IMR-90 (cell line): ENCODE measurements at regions not wholly inside any gene's neighbourhood (a gene's known extent, or its start where the extent isn't known, plus 50 kb on each side); places are given as distances from the start of the nearest gene placed in this dataset.

ENCODE experiments used
- ATAC-seq: fragments of 200-7000 bp; cut with Tn5 transposase; 2 replicates; pipeline ENCODE4 v1.9.1; 2020; ENCODE audit warnings: low read depth, mild to moderate bottlenecking, moderate library complexity
- BruUV-seq: library from RNA; stranded (reverse); fragments of 400-500 nt; replicated peaks from 2 replicates; lab custom pipeline; 2021; lab: Mats Ljungman, UMichigan
- CTCF ChIA-PET: fragments of 300-600 bp; formaldehyde crosslinking; extraction: SDS; loops from one replicate; lab custom pipeline; 2021; ENCODE audit warnings: antibody characterized with exemption; lab: Yijun Ruan, JAX
- POLR2A ChIA-PET: fragments of 300-600 bp; sonication (Branson Sonifier 250); formaldehyde crosslinking; loops from one replicate; lab custom pipeline; 2022; ENCODE audit warnings: antibody characterized with exemption; ENCODE audit not compliant: unreplicated experiment; lab: Charles Lee
- DNase-seq: peaks from one replicate; pipeline ENCODE4 v3.0.0; 2013
- H2AFZ ChIP-seq: replicated peaks from 2 replicates; pipeline ENCODE3; 2013; ENCODE audit warnings: low read length, mild to moderate bottlenecking; ENCODE audit not compliant: poor library complexity
- H2AK5ac ChIP-seq: 2 replicates; pipeline ENCODE4 v1.6.1; 2013; ENCODE audit warnings: low read depth, low read length, inconsistent platforms
- H2AK9ac ChIP-seq: replicated peaks from 2 replicates; pipeline ENCODE3; 2013; ENCODE audit warnings: mild to moderate bottlenecking, low read depth, low read length, moderate library complexity; ENCODE audit not compliant: poor library complexity
- H2BK120ac ChIP-seq: 2 replicates; pipeline ENCODE4 v1.6.1; 2013; ENCODE audit warnings: low read depth, low read length, inconsistent platforms
- H2BK15ac ChIP-seq: 3 replicates; pipeline ENCODE4 v1.6.1; 2013; ENCODE audit warnings: low read depth, low read length, inconsistent platforms
- H2BK20ac ChIP-seq: 2 replicates; pipeline ENCODE4 v1.6.1; 2013; ENCODE audit warnings: low read depth, mild to moderate bottlenecking, inconsistent platforms, low read length, moderate library complexity
- H2BK5ac ChIP-seq: 2 replicates; pipeline ENCODE4 v1.6.1; 2013; ENCODE audit warnings: mild to moderate bottlenecking, low read depth, low read length, inconsistent platforms; ENCODE audit not compliant: poor library complexity, severe bottlenecking
- H3K14ac ChIP-seq: replicated peaks from 2 replicates; pipeline ENCODE4 v1.6.1; 2013; ENCODE audit warnings: low read depth, low read length, inconsistent platforms
- H3K18ac ChIP-seq: 2 replicates; pipeline ENCODE4 v1.6.1; 2013; ENCODE audit warnings: low read depth, low read length, control low read depth
- H3K23ac ChIP-seq: 2 replicates; pipeline ENCODE4 v1.6.1; 2013; ENCODE audit warnings: low read depth, low read length, inconsistent platforms
- H3K27ac ChIP-seq: 2 replicates; pipeline ENCODE4 v1.5.1; 2013; ENCODE audit warnings: mild to moderate bottlenecking, control low read depth, low read length; ENCODE audit not compliant: insufficient read depth
- H3K27me3 ChIP-seq: 2 replicates; pipeline ENCODE4 v1.6.1; 2013; ENCODE audit warnings: low read length; ENCODE audit not compliant: control insufficient read depth, insufficient read depth
- H3K36me3 ChIP-seq: 2 replicates; pipeline ENCODE4 v1.6.1; 2013; ENCODE audit warnings: low read length, mixed read lengths; ENCODE audit not compliant: control insufficient read depth, insufficient read depth
- H3K4ac ChIP-seq: 2 replicates; pipeline ENCODE4 v1.6.1; 2013; ENCODE audit warnings: low read depth, low read length, inconsistent platforms
- H3K4me1 ChIP-seq: 2 replicates; pipeline ENCODE4 v1.6.1; 2013; ENCODE audit warnings: low read length, mixed read lengths; ENCODE audit not compliant: control insufficient read depth, insufficient read depth
- H3K4me2 ChIP-seq: 2 replicates; pipeline ENCODE4 v1.6.1; 2013; ENCODE audit warnings: low read depth, mild to moderate bottlenecking, control low read depth, low read length, moderate library complexity
- H3K4me3 ChIP-seq: 2 replicates; pipeline ENCODE4 v1.5.1; 2013; ENCODE audit warnings: low read depth, mild to moderate bottlenecking, control low read depth, low read length, moderate library complexity; ENCODE audit not compliant: insufficient read depth
- H3K56ac ChIP-seq: 2 replicates; pipeline ENCODE4 v1.6.1; 2013; ENCODE audit warnings: low read length, inconsistent platforms; ENCODE audit not compliant: insufficient read depth; ENCODE audit errors: extremely low read depth
- H3K79me1 ChIP-seq, 2 experiments: 2 replicates each; pipeline ENCODE4 v1.6.1; 2013; ENCODE audit warnings: low read length in 2 of 2, inconsistent platforms in 1 of 2, low read depth in 1 of 2
- H3K9ac ChIP-seq: 2 replicates; pipeline ENCODE4 v1.6.1; 2013; ENCODE audit warnings: low read depth, low read length, control low read depth
- H3K9me1 ChIP-seq: 2 replicates; pipeline ENCODE4 v1.6.1; 2013; ENCODE audit warnings: low read length, inconsistent platforms; ENCODE audit not compliant: insufficient read depth
- H3K9me3 ChIP-seq: 2 replicates; pipeline ENCODE4 v1.6.1; 2013; ENCODE audit warnings: low read length; ENCODE audit not compliant: control insufficient read depth, insufficient read depth
- H4K20me1 ChIP-seq: 2 replicates; pipeline ENCODE4 v1.6.1; 2013; ENCODE audit warnings: low read length, inconsistent platforms; ENCODE audit not compliant: insufficient read depth
- H4K5ac ChIP-seq: 2 replicates; pipeline ENCODE4 v1.6.1; 2013; ENCODE audit warnings: mild to moderate bottlenecking, low read depth, low read length, control low read depth
- H4K8ac ChIP-seq, 2 experiments: 2 replicates each; pipeline ENCODE4 v1.6.1; 2013; ENCODE audit warnings: low read depth in 2 of 2, low read length in 2 of 2, control low read depth in 1 of 2, inconsistent platforms in 1 of 2
- H4K91ac ChIP-seq: 2 replicates; pipeline ENCODE4 v1.6.1; 2013; ENCODE audit warnings: low read depth, low read length, inconsistent platforms; ENCODE audit not compliant: insufficient read depth
- BHLHE40 ChIP-seq: fragments of 150-350 bp; IDR thresholded peaks from 2 replicates; pipeline ENCODE4 v1.6.1; 2016; ENCODE audit warnings: mild to moderate bottlenecking, low read depth, low read length
- CEBPB ChIP-seq: IDR thresholded peaks from 2 replicates; pipeline ENCODE4 v1.6.1; 2012; ENCODE audit warnings: low read depth, low read length, improper control_type of control experiment
- CHD1 ChIP-seq: IDR thresholded peaks from 2 replicates; pipeline ENCODE4 v1.6.1; 2012; ENCODE audit warnings: low read depth, low read length, improper control_type of control experiment
- CTCF ChIP-seq: conservative IDR thresholded peaks from 2 replicates; pipeline ENCODE4 v1.5.1; 2012; ENCODE audit warnings: mild to moderate bottlenecking, low read depth, low read length, improper control_type of control experiment
- FOS ChIP-seq: fragments of 150-350 bp; IDR thresholded peaks from 2 replicates; pipeline ENCODE4 v1.6.1; 2016; ENCODE audit warnings: low read depth, low read length
- MAFK ChIP-seq: IDR thresholded peaks from 2 replicates; pipeline ENCODE4 v1.6.1; 2012; ENCODE audit warnings: low read depth, low read length, improper control_type of control experiment
- MAZ ChIP-seq: IDR thresholded peaks from 2 replicates; pipeline ENCODE4 v1.6.1; 2012; ENCODE audit warnings: low read depth, mild to moderate bottlenecking, low read length, improper control_type of control experiment, moderate library complexity, borderline replicate concordance
- MXI1 ChIP-seq: IDR thresholded peaks from 2 replicates; pipeline ENCODE4 v1.6.1; 2012; ENCODE audit warnings: low read depth, mild to moderate bottlenecking, low read length, moderate library complexity, borderline replicate concordance
- NFE2L2 ChIP-seq: fragments of 150-350 bp; IDR thresholded peaks from 2 replicates; pipeline ENCODE4 v1.6.1; 2016; ENCODE audit warnings: low read depth, mild to moderate bottlenecking, low read length
- POLR2A ChIP-seq: IDR thresholded peaks from 2 replicates; pipeline ENCODE4 v1.6.1; 2012; ENCODE audit warnings: mild to moderate bottlenecking, low read depth, low read length
- RAD21 ChIP-seq: IDR thresholded peaks from 2 replicates; pipeline ENCODE4 v1.6.1; 2012; ENCODE audit warnings: low read length, improper control_type of control experiment
- RCOR1 ChIP-seq: IDR thresholded peaks from 2 replicates; pipeline ENCODE4 v1.6.1; 2012; ENCODE audit warnings: mild to moderate bottlenecking, low read length, improper control_type of control experiment; ENCODE audit not compliant: insufficient replicate concordance
- RFX5 ChIP-seq: IDR thresholded peaks from 2 replicates; pipeline ENCODE4 v1.8.0; 2012; ENCODE audit warnings: low read depth, mild to moderate bottlenecking, low read length, moderate library complexity
- SMC3 ChIP-seq: fragments of 150-350 bp; IDR thresholded peaks from 2 replicates; pipeline ENCODE4 v1.6.1; 2016; ENCODE audit warnings: low read depth, mild to moderate bottlenecking, antibody characterized with exemption, low read length, moderate library complexity
- USF2 ChIP-seq: fragments of 150-350 bp; IDR thresholded peaks from 2 replicates; pipeline ENCODE4 v1.6.1; 2017; ENCODE audit warnings: mild to moderate bottlenecking, antibody characterized with exemption, low read length, low read depth
- WGBS, 2 experiments: methylation state at CpG; one replicate each; pipeline versions ENCODE4 v1.1.5 to v1.1.7; 2013; ENCODE audit warnings: missing lambda C conversion rate in 2 of 2; ENCODE audit not compliant: insufficient read length in 1 of 2; ENCODE audit errors: extremely low coverage in 2 of 2; 5-methylcytosine and 5-hydroxymethylcytosine counted together
- dilution Hi-C: fragments of 300-500 bp; cut with HindIII; formaldehyde crosslinking; loops from one replicate; pipeline ENCODE4 v1.14.3; 2018; ENCODE audit warnings: low sequenced_read_pairs; ENCODE audit not compliant: unreplicated experiment
- in situ Hi-C: fragments of 300-500 bp; cut with MboI; formaldehyde crosslinking; loops from 3 replicates; pipeline ENCODE4 v1.14.3; 2019; ENCODE audit warnings: low sequenced_read_pairs, inconsistent platforms, mixed read lengths
- intact Hi-C: fragments of 100-400 bp; cut with micrococcal nuclease; formaldehyde crosslinking; loops from 2 replicates; pipeline ENCODE4 v1.10.0; 2022
- TF ChIP-seq, protein P1 (sequence below): fragments of 150-350 bp; IDR thresholded peaks from 2 replicates; pipeline ENCODE4 v1.6.1; 2016; ENCODE audit warnings: low read depth, mild to moderate bottlenecking, low read length, moderate library complexity, borderline replicate concordance

- H4K20me1 ChIP-seq: no peaks in the 10 kb centered on the region
- no peak overlapping the region for H4K5ac ChIP-seq
- POLR2A ChIA-PET: interaction anchor here (0.6 kb wide), 1 partner anchor 11 kb away, joined by 5 read pairs; no protein-coding TSS in a partner anchor
- H3K36me3 ChIP-seq: no peaks in the 10 kb centered on the region
- no peak overlapping the region for H4K91ac ChIP-seq
- H3K4ac ChIP-seq: no peak overlapping the region
- H3K79me1 ChIP-seq: no peaks in the 10 kb centered on the region
- no peaks in the 10 kb centered on the region for H3K9me1 ChIP-seq
- in situ Hi-C loops (loop anchor here (25.0 kb wide), 1 partner anchor 416 kb away; no protein-coding TSS in a partner anchor), intact Hi-C loops (no loop called here), dilution Hi-C loops (no loop called here)
- no peak overlapping the region for H4K8ac ChIP-seq
- BruUV-seq: no TSS peak
- H2BK20ac ChIP-seq: no peak overlapping the region
- H3K56ac ChIP-seq: no peak overlapping the region
- H3K27ac ChIP-seq: no peak overlapping the region
- no peak overlapping the region for H2BK15ac ChIP-seq
- CTCF ChIA-PET: no interaction called here
- no peak overlapping the region for H3K4me3 ChIP-seq
- no peak overlapping the region for H3K23ac ChIP-seq
- TF ChIP-seq, protein P1, sequence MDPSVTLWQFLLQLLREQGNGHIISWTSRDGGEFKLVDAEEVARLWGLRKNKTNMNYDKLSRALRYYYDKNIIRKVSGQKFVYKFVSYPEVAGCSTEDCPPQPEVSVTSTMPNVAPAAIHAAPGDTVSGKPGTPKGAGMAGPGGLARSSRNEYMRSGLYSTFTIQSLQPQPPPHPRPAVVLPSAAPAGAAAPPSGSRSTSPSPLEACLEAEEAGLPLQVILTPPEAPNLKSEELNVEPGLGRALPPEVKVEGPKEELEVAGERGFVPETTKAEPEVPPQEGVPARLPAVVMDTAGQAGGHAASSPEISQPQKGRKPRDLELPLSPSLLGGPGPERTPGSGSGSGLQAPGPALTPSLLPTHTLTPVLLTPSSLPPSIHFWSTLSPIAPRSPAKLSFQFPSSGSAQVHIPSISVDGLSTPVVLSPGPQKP: no peak
- no peak for TF ChIP-seq MAZ
- no peak for TF ChIP-seq NFE2L2
- no peak for TF ChIP-seq MXI1
- TF ChIP-seq FOS: no peak
- TF ChIP-seq POLR2A: no peak
- TF ChIP-seq RAD21: no peak
- TF ChIP-seq CTCF: no peak
- no peak for TF ChIP-seq SMC3
- TF ChIP-seq USF2: no peak
- TF ChIP-seq BHLHE40: no peak
- TF ChIP-seq CHD1: no peak
- no peak for TF ChIP-seq RFX5
- no peak for TF ChIP-seq RCOR1
- no peak for TF ChIP-seq MAFK
- TF ChIP-seq CEBPB: no peak
- no peaks in the 10 kb centered on the region for H3K4me1 ChIP-seq
- no peak overlapping the region for H2BK120ac ChIP-seq
- DNase-seq: no peak
- no peak overlapping the region for H2AFZ ChIP-seq
- no CpG with 5 or more reads among the region's 3 CpGs for WGBS, 2 experiments
- no peak overlapping the region for H2BK5ac ChIP-seq
- H3K9me3 ChIP-seq: peaks cover 10% of the 10 kb centered on the region; the same call in 1 of the 2 replicates
- no peak for ATAC-seq
- H3K14ac ChIP-seq: no peak overlapping the region
- no peak overlapping the region for H3K9ac ChIP-seq
- no peak overlapping the region for H2AK5ac ChIP-seq
- no peak overlapping the region for H3K4me2 ChIP-seq
- no peak overlapping the region for H2AK9ac ChIP-seq
- no peak overlapping the region for H3K18ac ChIP-seq
- H3K27me3 ChIP-seq: no peaks in the 10 kb centered on the region
Measured at GRCh38 chr7:98728555-98728954, 111.5 kb downstream of the NPTX2 start.
